ENCODE measurements at regions not wholly inside any gene's neighbourhood (a gene's known extent, or its start where the extent isn't known, plus 50 kb on each side); places are given as distances from the start of the nearest gene placed in this dataset.

GRCh38 chr9:105064248-105065097, 136.5 kb upstream of the ABCA1 start:
- peak; percentile 87 for DNase-seq (ENCODE audit: low spot score)

GRCh38 chr9:105065098-105066088, 137.4 kb upstream of the ABCA1 start:
- DNase-seq (ENCODE audit: low spot score) = no peak

DNA sequence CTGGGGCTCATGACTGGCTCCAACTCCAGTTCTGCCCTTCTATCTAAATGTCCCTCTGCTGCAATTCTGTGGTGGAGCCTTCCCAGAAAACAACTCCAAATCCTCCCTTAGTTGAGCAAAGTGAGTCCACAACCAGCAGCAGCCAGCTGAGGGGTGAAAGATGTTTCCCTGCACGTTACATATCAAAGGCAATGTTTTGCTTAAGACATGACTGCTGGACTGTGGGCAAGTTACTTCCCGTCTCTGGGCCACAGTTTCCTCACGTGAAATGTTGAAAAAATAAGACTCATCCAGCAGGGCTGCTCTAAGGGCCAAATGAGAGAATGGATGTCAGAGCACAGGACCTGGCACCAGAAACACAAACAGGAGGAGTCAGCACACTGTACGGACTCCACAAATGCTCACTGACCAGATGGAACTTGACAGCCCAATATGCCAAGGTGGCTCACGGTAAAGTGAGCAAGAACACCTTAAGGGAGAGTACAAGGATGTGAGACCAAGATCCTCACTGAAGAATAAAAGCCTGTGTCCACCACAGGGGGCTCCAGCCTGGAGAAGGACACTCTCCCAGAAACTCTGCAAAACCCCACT, 138.4 kb upstream of the ABCA1 start:
- DNase-seq (ENCODE audit: low spot score) = no peak

- no peak for DNase-seq (ENCODE audit: low spot score)
These were observed 140.1 kb upstream of the ABCA1 start for GRCh38 chr9:105067895-105068580.

GRCh38 chr9:105069285-105069684, 141.3 kb upstream of the ABCA1 start:
- DNase-seq (ENCODE audit: low spot score) = no peak

DNA sequence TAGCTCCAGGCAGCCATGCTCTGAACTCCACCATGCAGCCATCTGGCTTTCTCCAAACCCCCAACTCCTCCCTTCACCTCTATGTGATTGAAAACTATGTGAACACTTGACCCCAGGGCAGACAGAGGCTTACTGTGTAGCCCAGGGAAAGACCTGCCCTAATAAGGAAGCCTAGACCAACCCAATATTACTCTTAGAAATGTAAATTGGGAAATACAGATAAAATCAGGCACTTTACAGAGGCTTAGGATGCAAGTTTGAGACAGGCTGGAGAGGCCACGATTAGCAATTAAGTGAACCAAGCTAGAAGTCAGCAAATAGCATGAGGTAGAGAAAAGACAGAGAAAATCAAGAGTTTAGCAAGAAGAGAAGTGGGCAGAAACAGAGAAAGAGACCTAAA, 141.7 kb upstream of the ABCA1 start:
- no peak for DNase-seq (ENCODE audit: low spot score)

- DNase-seq (ENCODE audit: low spot score) = no peak
These were observed 142.2 kb upstream of the ABCA1 start for GRCh38 chr9:105070176-105070575.

- DNase-seq (ENCODE audit: low spot score) = no peak
These were observed 144.5 kb upstream of the ABCA1 start for GRCh38 chr9:105072476-105072875.

GRCh38 chr9:105073147-105073546, 145.2 kb upstream of the ABCA1 start:
- no peak for DNase-seq (ENCODE audit: low spot score)

DNA sequence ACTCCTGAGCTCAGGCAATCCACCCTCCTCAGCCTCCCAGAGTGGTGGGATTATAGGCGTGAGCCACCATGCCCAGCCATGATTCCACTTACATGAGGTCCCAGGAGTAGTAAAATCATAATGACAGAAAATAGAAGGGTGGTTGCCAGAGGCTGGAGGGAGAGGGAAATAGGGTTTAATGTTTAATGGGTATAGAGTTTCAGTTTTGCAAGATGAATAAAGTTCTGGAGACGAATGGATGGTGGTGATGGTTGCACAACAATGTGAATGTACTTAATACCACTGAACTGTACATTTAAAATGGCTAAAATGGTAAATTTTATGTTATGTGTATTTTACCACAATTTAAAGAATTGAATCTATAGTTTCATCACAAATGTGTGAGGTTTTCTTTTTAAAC, 146.5 kb upstream of the ABCA1 start:
- no peak for DNase-seq (ENCODE audit: low spot score)

- no peak for DNase-seq (ENCODE audit: low spot score)
These were observed 148.8 kb upstream of the ABCA1 start for GRCh38 chr9:105076729-105077128.

- no peak for DNase-seq (ENCODE audit: low spot score)
These were observed 151.5 kb upstream of the ABCA1 start for GRCh38 chr9:105079457-105079856.

DNA sequence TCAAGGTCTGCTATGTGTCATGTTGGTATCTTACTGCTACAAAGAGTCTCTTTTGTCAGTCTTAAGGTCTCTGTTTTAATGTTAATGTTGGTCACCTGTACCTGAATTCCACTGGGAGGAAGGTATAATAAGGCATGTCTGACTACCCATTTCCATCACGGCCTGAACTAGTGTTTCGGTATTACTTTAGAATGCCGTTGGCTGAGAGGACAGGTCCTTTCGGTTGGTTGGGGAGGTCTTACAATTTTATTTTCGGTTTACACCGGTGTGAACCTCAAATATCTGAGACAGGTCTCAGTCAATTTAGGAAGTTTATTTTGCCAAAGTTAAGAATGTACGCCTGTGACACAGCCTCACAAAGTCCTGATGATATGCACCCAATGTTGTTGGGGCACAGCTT, 154.9 kb upstream of the ABCA1 start:
- no peak for DNase-seq (ENCODE audit: low spot score)

DNA sequence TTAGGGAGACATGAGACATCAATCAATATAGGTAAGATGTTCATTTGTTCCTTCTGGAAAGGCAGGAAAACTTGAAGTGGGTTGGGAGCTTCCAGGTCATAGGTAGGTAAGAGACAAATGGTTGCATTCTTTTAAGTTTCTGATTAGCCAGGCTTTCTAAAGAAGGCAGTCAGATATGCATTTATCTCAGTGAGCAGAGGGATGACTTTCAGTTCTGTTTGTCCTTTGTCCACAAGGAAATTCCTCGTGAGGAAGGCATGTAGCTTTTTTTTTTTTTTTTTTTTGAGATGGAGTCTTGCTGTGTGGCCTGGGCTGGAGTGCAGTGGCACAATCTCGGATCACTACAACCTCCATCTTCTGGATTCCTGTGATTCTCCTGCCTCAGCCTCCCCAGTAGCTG, 155.3 kb upstream of the ABCA1 start:
- no peak for DNase-seq (ENCODE audit: low spot score)

DNA sequence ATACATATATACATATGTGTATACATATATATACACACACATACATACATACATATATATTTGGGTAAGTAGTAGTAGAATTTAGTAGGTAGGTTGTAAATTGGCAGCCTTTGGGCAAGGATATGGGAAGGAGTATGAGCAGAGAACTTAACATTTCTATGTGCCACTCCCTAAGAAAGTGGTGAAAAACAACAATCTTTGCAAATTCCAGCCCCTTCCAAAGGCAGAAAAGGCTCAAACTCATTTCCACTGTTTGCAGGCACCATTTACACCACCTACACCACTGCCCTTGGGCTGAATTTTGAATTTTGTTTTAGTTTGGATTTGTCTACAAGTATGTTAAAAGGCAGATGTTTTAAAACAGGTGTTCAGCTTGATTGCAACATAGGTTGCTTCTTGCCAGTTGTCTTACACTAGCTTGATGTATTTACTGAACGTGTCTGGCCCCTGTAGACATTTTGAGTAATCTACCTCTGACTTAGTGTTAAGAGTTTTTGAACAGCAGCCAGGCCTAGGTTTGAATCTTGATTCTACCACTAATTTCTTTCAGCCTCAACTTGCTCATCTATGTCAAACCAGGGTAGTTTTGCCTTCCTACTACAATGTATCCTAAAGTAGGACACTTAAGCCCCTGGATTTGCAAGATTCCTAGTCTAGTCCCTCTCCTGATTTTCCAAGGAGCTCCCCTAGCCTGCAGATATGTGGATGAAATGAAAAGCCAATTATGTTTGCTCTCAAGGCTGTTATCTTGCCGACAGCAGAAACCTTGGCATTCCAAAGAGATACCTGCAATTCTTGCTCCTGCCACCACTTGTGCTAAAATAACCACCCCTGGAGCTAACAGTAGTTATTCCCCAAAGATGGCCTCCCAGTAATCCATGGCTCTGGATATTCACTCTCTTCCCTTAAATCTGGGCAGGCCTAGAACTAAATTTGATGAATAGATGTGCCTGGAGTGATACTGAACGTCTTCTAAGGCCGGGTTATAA, 156.2 kb upstream of the SLC44A1 start:
- DNase-seq (ENCODE audit: low spot score) = no peak

DNA sequence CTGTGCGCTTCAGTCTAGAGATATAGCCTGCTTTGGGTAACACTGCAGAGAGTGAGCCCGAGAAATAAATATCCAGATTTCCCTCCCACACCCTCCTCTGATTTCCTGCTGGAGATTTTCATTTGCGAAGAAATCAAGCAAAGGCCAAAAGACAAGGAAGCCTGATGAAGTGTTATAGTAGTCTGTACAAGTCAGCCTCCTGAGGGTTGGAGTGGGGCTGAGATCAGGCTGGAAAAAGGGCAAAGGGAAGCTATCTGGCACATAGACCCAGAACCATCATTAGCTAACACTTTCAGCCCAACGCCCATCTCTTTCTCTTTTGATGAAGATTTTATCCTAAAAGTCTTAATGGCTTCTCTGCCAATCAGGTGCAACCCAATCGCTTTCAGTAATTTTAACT, 154.6 kb upstream of the SLC44A1 start:
- DNase-seq (ENCODE audit: low spot score) = no peak

DNA sequence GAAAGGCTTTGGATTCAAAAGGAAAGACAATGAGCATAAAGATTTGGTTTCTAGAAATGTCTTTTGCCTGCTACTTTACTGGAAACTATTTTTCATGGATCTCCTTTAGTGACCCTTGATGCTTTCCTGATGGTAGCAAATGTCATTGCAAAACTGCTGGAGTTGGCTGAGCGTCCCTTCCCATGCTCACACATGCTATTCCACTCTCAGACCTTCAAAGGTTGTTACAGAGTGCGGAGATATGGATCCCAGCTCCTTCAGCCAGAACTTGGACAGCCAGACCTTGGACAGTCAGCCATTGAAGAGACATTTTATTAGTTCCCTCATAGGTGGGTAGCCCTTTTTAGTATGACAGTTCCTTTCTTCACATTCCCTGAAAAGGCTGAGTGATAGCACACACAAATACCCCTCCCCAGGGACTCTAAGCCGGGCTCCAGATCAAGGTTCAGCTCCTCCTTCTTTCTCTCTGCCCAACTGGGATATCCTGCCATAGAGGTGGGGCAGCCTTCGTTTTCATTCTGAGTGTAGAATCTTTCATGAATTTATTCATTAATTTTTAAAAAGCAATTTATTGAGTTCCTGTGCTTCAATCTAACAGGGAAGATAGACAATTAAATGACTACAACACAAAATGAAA, 153.3 kb upstream of the SLC44A1 start:
- no peak for DNase-seq (ENCODE audit: low spot score)

GRCh38 chr9:105093685-105094084, 150.8 kb upstream of the SLC44A1 start:
- DNase-seq (ENCODE audit: low spot score) = no peak

GRCh38 chr9:105098370-105098769, 146.1 kb upstream of the SLC44A1 start:
- no peak for DNase-seq (ENCODE audit: low spot score)

DNA sequence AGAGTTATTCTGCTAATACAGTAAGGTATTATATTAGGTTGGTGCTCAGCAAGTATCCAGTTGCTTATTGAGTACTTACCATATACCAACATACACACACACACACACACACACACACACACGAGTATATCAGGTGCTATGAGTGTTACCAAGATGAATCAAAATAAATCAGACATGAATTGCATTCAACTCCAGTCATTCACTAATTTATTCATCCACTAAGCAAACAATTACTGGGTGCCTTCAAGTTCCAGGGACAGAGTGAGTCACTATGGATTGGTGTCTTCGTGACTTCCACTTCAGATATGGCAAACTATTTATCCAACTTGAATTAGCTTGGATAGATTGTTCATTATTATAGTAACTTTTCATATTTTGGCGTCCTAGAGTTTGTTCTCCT, 140.7 kb upstream of the SLC44A1 start:
- DNase-seq (ENCODE audit: low spot score) = no peak

Data from left forelimb (tissue), 1 donor.